Heart left ventricle (tissue), 16 donors: ENCODE measurements at regions not wholly inside any gene's neighbourhood (a gene's known extent, or its start where the extent isn't known, plus 50 kb on each side); places are given as distances from the start of the nearest gene placed in this dataset.

Experiments used
- ATAC-seq, 4 donors: fragments of 200-7000 bp; cut with Tn5 transposase; one replicate each; pipeline ENCODE4 v1.9.1; 2020 to 2022; ENCODE audit warnings: moderate library complexity in 4 of 4, mild to moderate bottlenecking in 3 of 4, moderate number of reproducible peaks in 1 of 4
- DNase-seq, 5 donors: peaks; one replicate each; pipeline ENCODE4 v3.0.0-alpha.2; 2020
- H3K27ac ChIP-seq, 12 donors: fragments of 200-600 bp; sonication (generic) in 4 of 12; one replicate each; pipeline versions ENCODE4 v1.5.0 to v1.8.0; 2016 to 2022; ENCODE audit warnings: mild to moderate bottlenecking in 2 of 12
- H3K27me3 ChIP-seq, 9 donors: fragments of 200-600 bp; sonication (generic) in 2 of 9; one replicate each; pipeline versions ENCODE4 v1.5.1 to v1.8.0; 2016 to 2022; ENCODE audit warnings: mild to moderate bottlenecking in 3 of 9
- H3K36me3 ChIP-seq, 9 donors: fragments of 200-600 bp; sonication (generic) in 2 of 9; one replicate each; pipeline versions ENCODE4 v1.5.0 to v1.8.0; 2018 to 2022; ENCODE audit warnings: mild to moderate bottlenecking in 2 of 9
- H3K4me1 ChIP-seq, 12 donors: fragments of 200-600 bp; sonication (generic) in 4 of 12; one replicate each; pipeline versions ENCODE4 v1.5.0 to v1.8.0; 2016 to 2022; ENCODE audit warnings: mild to moderate bottlenecking in 3 of 12
- H3K4me3 ChIP-seq, 12 donors: fragments of 200-600 bp; sonication (generic) in 4 of 12; one replicate each; pipeline versions ENCODE4 v1.5.0 to v1.8.0; 2017 to 2022; ENCODE audit warnings: mild to moderate bottlenecking in 9 of 12, moderate library complexity in 4 of 12
- H3K9me3 ChIP-seq, 12 donors: fragments of 200-600 bp; sonication (generic) in 4 of 12; one replicate each; pipeline versions ENCODE4 v1.5.0 to v1.8.0; 2016 to 2022; ENCODE audit warnings: mild to moderate bottlenecking in 1 of 12
- CTCF ChIP-seq, 12 donors: fragments of 200-600 bp; sonication (generic) in 4 of 12; IDR thresholded peaks; one replicate each; pipeline versions ENCODE4 v1.5.0 to v1.8.0; 2018 to 2022; ENCODE audit warnings: antibody characterized with exemption in 12 of 12, mild to moderate bottlenecking in 5 of 12
- POLR2A ChIP-seq, 2 donors: fragments of 450-650 bp; IDR thresholded peaks; one replicate each; pipeline ENCODE4 v1.6.1; 2017; ENCODE audit warnings: antibody characterized with exemption in 2 of 2, mild to moderate bottlenecking in 2 of 2, moderate library complexity in 2 of 2
- WGBS, 4 donors: extraction: QIAGEN DNeasy Blood & Tissue Kit in 2 of 4; methylation state at CpG; one replicate each; pipeline versions ENCODE4 v1.1.5 to v1.1.7; 2013 to 2018; 5-methylcytosine and 5-hydroxymethylcytosine counted together
- intact Hi-C, 10 donors: fragments of 100-400 bp; cut with DNase I; formaldehyde crosslinking; loops; one replicate each; pipeline versions ENCODE4 v1.11.1 to v1.14.2; 2022
- donor health status: ischemic (EF 13 %, LVEDD 7.1; RV severe dilation, severe dysfunction).
- donor health status: healthy with polysubstance abuse.
- donor health status: DM: no; HTN: yes; CAD: no.
- donor health status: DM: no; HTN: no; CAD: no.
- donor health status: ischemic (EF 25% LVEDD 6.9; RV normal size, moderate dysfunction).
- donor health status: ischemic (EF 25% LVEDD 5.7; RV mildly dilated, moderate dysfunction).
- donor health status: healthy.
- donor health status: DM: yes; HTN: yes; CAD: no.
- donor health status: ischemic (EF 35%, LVEDD 5.7; RV mildly dilated, moderate dysfunction).
- donor health status: nonischemic (EF 11% LVEDD 7.7; RV severe dilation, severe dysfunction).
- donor health status: DM: yes; HTN: yes; CAD: no.
- donor health status: PGD.
- donor health status: ischemic (EF 29% LVEDD 5.4; RV normal size, mild dysfunction).
- donor health status: nonischemic (EF 23%, LVEDD 6.1; RV moderate dilation, normal function).

- DNase-seq, result no peak
- no peak overlapping the region for H3K4me3 ChIP-seq
- peak overlapping the region in 1 of 12 donors; percentile 10 for H3K27ac ChIP-seq
- WGBS, 4 donors, result 91 to 94% (median 93%) methylated on average over 13 of the region's 13 CpGs
- H3K36me3 ChIP-seq, result no peaks in the 10 kb centered on the region
- ATAC-seq, result no peak
- H3K4me1 ChIP-seq, result peaks cover 0 to 53% (median 13%) of the 10 kb centered on the region in 12 donors
- intact Hi-C loops, result loop anchor here in 1 of 10 donors (5.0 kb wide), 1 partner anchor 42 kb away; no protein-coding TSS in a partner anchor
- no peaks in the 10 kb centered on the region for H3K9me3 ChIP-seq
- no peaks in the 10 kb centered on the region for H3K27me3 ChIP-seq
- TF ChIP-seq CTCF (IDR thresholded peaks at IDR 0.05), result no peak
- no peak for TF ChIP-seq POLR2A (IDR thresholded peaks at IDR 0.05)
These were observed 159.5 kb upstream of the IRF2BP2 start for GRCh38 chr1:234769284-234769985.

- DNase-seq, result no peak
- Histone ChIP-seq H3K4me3 (no peak overlapping the region), H3K9me3 (no peaks in the 10 kb centered on the region), H3K4me1 (peaks cover 0 to 47% (median 13%) of the 10 kb centered on the region in 12 donors), H3K27ac (peak overlapping the region in 1 of 12 donors; percentile 10), H3K27me3 (no peaks in the 10 kb centered on the region), H3K36me3 (no peaks in the 10 kb centered on the region)
- ATAC-seq, result no peak
- intact Hi-C loops, result loop anchor here in 1 of 10 donors (5.0 kb wide), 1 partner anchor 41 kb away; no protein-coding TSS in a partner anchor
- no peak for TF ChIP-seq POLR2A (IDR thresholded peaks at IDR 0.05)
- no peak for TF ChIP-seq CTCF (IDR thresholded peaks at IDR 0.05)
- WGBS, 4 donors, result 94 to 98% (median 97%) methylated on average over 13 to 16 of the region's 16 CpGs
These were observed 158.7 kb upstream of the IRF2BP2 start for GRCh38 chr1:234768569-234769283.

DNA sequence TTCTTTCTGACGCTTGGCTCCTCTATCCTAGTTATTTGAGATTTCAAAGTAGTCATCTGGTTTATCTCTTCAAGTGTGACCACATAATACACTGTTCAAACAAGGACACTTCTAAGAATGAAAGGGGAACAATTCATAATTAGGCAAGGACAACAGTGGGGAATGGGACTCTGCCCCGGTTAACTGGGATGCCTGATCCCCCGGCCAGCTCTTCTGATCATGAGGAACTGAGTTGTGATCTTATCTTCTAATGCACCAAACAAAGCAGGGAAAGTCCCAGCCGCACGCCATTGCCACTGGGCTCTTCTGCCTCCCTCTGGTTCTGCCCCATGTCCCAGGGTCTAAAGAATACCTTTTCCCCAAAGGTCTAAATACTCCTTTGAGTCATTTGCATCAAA, 158.2 kb upstream of the IRF2BP2 start:
- H3K27me3 ChIP-seq, result no peaks in the 10 kb centered on the region
- intact Hi-C loops, result loop anchor here in 1 of 10 donors (5.0 kb wide), 1 partner anchor 41 kb away; no protein-coding TSS in a partner anchor
- peaks cover 0 to 47% (median 13%) of the 10 kb centered on the region in 12 donors for H3K4me1 ChIP-seq
- DNase-seq (no peak), ATAC-seq (no peak)
- 78 to 85% (median 82%) methylated on average over 5 of the region's 5 CpGs for WGBS, 4 donors
- TF ChIP-seq POLR2A (IDR thresholded peaks at IDR 0.05) (no peak), CTCF (IDR thresholded peaks at IDR 0.05) (no peak)
- no peak overlapping the region for H3K4me3 ChIP-seq
- peak overlapping the region in 1 of 12 donors; percentile 21 for H3K27ac ChIP-seq
- no peaks in the 10 kb centered on the region for H3K9me3 ChIP-seq
- H3K36me3 ChIP-seq, result no peaks in the 10 kb centered on the region

- TF ChIP-seq CTCF (IDR thresholded peaks at IDR 0.05) (no peak), POLR2A (IDR thresholded peaks at IDR 0.05) (no peak)
- DNase-seq, result no peak
- no peak for ATAC-seq
- Histone ChIP-seq H3K4me3 (no peak overlapping the region), H3K9me3 (no peaks in the 10 kb centered on the region), H3K27me3 (no peaks in the 10 kb centered on the region), H3K27ac (no peak overlapping the region), H3K4me1 (peaks cover 0 to 26% (median 0%) of the 10 kb centered on the region in 12 donors), H3K36me3 (no peaks in the 10 kb centered on the region)
- WGBS, 4 donors, result 94 to 100% (median 99%) methylated on average over 1 of the region's 1 CpG
- intact Hi-C loops, result loop anchor here in 1 of 10 donors (5.0 kb wide), 1 partner anchor 38 kb away; no protein-coding TSS in a partner anchor
These were observed 155.7 kb upstream of the IRF2BP2 start for GRCh38 chr1:234765672-234766071.
